Pancreas (tissue), 10 donors: ENCODE measurements at regions not wholly inside any gene's neighbourhood (a gene's known extent, or its start where the extent isn't known, plus 50 kb on each side); places are given as distances from the start of the nearest gene placed in this dataset.
"Not testable (repeated sequence)": the region's sequence is repeated elsewhere in the genome, so short reads cannot be mapped to it uniquely, and the experiment has no call there.

Source experiments
- ATAC-seq, 4 donors: fragments of 200-7000 bp; cut with Tn5 transposase; one replicate each; pipeline versions ENCODE4 v1.8.0 to v1.9.1; 2020; ENCODE audit warnings: mild to moderate bottlenecking in 4 of 4, moderate library complexity in 4 of 4
- DNase-seq, 6 donors: peaks; one replicate each; pipeline ENCODE4 v3.0.0-alpha.2; 2020
- FAIRE-seq: peaks from 2 replicates; lab custom pipeline; 2012; peaks lifted over from hg19 to GRCh38; lab: Jason Lieb, UNC
- H3K27ac ChIP-seq, 4 donors: fragments of 200-600 bp; sonication (generic); 1 replicate in 3 of 4; 2 replicates in 1 of 4; pipeline versions ENCODE4 v1.5.0 to v1.8.0; 2020
- H3K27me3 ChIP-seq, 4 donors: fragments of 200-600 bp; one replicate each; pipeline ENCODE4 v1.8.0; 2021
- H3K36me3 ChIP-seq, 3 donors: fragments of 200-600 bp; sonication (generic) in 1 of 3; one replicate each; pipeline versions ENCODE4 v1.5.0 to v1.8.0; 2020 to 2021
- H3K4me1 ChIP-seq, 3 donors: fragments of 200-600 bp; one replicate each; pipeline ENCODE4 v1.8.0; 2021
- H3K4me3 ChIP-seq, 4 donors: fragments of 200-600 bp; sonication (generic) in 2 of 4; one replicate each; pipeline versions ENCODE4 v1.5.0 to v1.8.0; 2020 to 2021
- H3K9me3 ChIP-seq, 4 donors: fragments of 200-600 bp; one replicate each; pipeline ENCODE4 v1.8.0; 2021
- WGBS, 2 donors: extraction: QIAGEN DNeasy Blood & Tissue Kit; methylation state at CpG; one replicate each; pipeline ENCODE4 v1.1.7; 2013; 5-methylcytosine and 5-hydroxymethylcytosine counted together
- intact Hi-C, 3 donors: fragments of 100-400 bp; cut with DNase I; formaldehyde crosslinking; loops; one replicate each; pipeline versions ENCODE4 v1.11.1 to v1.14.2; 2022
- TF ChIP-seq, protein P1 (sequence below), 4 donors: fragments of 200-600 bp; sonication (generic) in 3 of 4; IDR thresholded peaks; one replicate each; pipeline versions ENCODE4 v1.5.0 to v1.8.0; 2021; ENCODE audit warnings: antibody characterized with exemption in 4 of 4
- donor health status: healthy with polysubstance abuse.
- donor health status: DM: no; HTN: no; CAD: no; lungs with moderate emphysema.
- donor health status: DM: no; HTN: no; CAD: no.
- donor health status: control.
- donor health status: control.
- donor health status: Bipolar disorder and iron deficiency.
- donor health status: DM: yes; HTN: yes; CAD: no.
- donor health status: DM: no; HTN: no; CAD: no.
- donor health status: DM: no; HTN: no; CAD: no.
- donor health status: DM: yes; HTN: yes; CAD: no.

DNA sequence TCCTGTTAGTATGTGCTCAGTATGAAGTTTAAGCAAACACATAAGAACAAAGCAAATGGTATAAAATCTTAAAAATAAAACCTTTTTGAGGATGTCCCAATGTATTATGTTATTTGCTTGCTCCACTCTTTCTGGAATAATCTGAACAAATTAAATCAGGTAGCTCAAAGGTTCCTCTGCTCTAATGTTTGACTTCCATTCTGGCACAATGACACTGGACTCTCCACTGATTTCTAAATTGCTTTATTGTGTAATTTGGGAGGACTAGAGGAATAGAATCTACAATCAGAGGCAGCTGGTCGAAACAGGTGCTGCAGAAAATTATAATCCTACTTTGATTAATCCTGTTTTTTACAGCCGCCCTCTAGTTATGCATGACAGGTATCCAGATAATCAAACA is 523.7 kb upstream of the FOXG1 start:
- no peak for FAIRE-seq
- no peak overlapping the region for H3K27ac ChIP-seq
- no peak overlapping the region for H3K4me3 ChIP-seq
- intact Hi-C loops, result no loop called here
- WGBS, 2 donors, result 34 to 45% methylated on average over 2 of the region's 2 CpGs
- H3K36me3 ChIP-seq, result no peaks in the 10 kb centered on the region
- DNase-seq, result no peak
- TF ChIP-seq, protein P1, sequence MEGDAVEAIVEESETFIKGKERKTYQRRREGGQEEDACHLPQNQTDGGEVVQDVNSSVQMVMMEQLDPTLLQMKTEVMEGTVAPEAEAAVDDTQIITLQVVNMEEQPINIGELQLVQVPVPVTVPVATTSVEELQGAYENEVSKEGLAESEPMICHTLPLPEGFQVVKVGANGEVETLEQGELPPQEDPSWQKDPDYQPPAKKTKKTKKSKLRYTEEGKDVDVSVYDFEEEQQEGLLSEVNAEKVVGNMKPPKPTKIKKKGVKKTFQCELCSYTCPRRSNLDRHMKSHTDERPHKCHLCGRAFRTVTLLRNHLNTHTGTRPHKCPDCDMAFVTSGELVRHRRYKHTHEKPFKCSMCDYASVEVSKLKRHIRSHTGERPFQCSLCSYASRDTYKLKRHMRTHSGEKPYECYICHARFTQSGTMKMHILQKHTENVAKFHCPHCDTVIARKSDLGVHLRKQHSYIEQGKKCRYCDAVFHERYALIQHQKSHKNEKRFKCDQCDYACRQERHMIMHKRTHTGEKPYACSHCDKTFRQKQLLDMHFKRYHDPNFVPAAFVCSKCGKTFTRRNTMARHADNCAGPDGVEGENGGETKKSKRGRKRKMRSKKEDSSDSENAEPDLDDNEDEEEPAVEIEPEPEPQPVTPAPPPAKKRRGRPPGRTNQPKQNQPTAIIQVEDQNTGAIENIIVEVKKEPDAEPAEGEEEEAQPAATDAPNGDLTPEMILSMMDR (IDR thresholded peaks at IDR 0.05), result no peak
- H3K27me3 ChIP-seq, result no peaks in the 10 kb centered on the region
- ATAC-seq, result no peak
- no peaks in the 10 kb centered on the region for H3K4me1 ChIP-seq
- H3K9me3 ChIP-seq, result no peaks in the 10 kb centered on the region

DNA sequence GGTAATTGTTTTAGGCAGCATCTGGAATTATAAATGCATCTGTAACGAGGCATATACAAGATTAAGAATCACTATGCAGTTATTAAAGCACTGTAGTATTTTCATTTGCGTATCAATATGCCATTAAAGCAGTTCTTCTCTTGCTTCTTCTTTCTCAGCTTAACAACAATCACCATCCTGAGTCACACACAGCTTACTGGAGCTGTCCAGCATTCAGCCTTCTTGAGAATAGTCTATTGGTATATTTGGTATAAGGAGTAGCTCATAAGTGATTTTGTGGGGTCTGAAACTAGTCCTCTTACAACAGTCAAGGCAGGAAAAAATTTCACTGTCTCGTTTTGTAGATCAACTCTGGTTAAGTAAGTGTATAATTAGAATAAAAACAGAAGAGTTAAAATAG is 523.0 kb upstream of the FOXG1 start:
- intact Hi-C loops, result no loop called here
- FAIRE-seq, result no peak
- H3K36me3 ChIP-seq, result no peaks in the 10 kb centered on the region
- no peak for ATAC-seq
- no peaks in the 10 kb centered on the region for H3K27me3 ChIP-seq
- no peak overlapping the region for H3K27ac ChIP-seq
- WGBS, 2 donors, result 27 to 37% methylated on average over 3 of the region's 3 CpGs
- no peak for DNase-seq
- TF ChIP-seq, protein P1 (IDR thresholded peaks at IDR 0.05), result no peak
- H3K4me1 ChIP-seq, result no peaks in the 10 kb centered on the region
- no peak overlapping the region for H3K4me3 ChIP-seq
- no peaks in the 10 kb centered on the region for H3K9me3 ChIP-seq

- Histone ChIP-seq H3K27ac (no peak overlapping the region), H3K4me1 (no peaks in the 10 kb centered on the region), H3K27me3 (no peaks in the 10 kb centered on the region), H3K9me3 (no peaks in the 10 kb centered on the region), H3K36me3 (no peaks in the 10 kb centered on the region), H3K4me3 (no peak overlapping the region)
- FAIRE-seq, result no peak
- TF ChIP-seq, protein P1 (IDR thresholded peaks at IDR 0.05), result no peak
- intact Hi-C loops, result no loop called here
- no peak for ATAC-seq
- 3 to 14% methylated on average over 1 of the region's 1 CpG for WGBS, 2 donors
- no peak for DNase-seq
These were observed 521.4 kb upstream of the FOXG1 start for GRCh38 chr14:28245216-28245615.

DNA sequence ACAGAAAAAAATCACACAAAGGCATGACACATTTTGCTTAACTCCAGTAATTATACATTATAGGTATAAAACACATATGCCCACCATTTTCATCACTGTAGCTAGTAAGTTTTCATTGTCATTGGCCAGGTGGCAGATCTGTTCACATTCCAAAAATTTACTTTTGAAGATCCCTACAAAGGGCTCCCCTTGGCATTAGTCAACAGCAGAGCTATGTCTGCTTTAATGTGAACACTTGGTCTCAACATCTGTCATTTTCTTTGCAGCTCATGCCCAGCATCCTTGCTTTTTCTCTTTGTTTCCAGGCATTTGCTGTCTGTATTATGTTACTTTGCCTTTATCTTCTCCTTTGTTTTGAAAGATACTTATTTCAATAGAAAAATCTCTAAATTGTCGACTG is 519.1 kb upstream of the FOXG1 start:
- no peak overlapping the region for H3K27ac ChIP-seq
- H3K4me3 ChIP-seq, result no peak overlapping the region
- no peaks in the 10 kb centered on the region for H3K4me1 ChIP-seq
- TF ChIP-seq, protein P1 (IDR thresholded peaks at IDR 0.05), result no peak
- DNase-seq, result no peak
- intact Hi-C loops, result no loop called here
- H3K9me3 ChIP-seq, result no peaks in the 10 kb centered on the region
- no peaks in the 10 kb centered on the region for H3K36me3 ChIP-seq
- FAIRE-seq, result no peak
- ATAC-seq, result no peak
- H3K27me3 ChIP-seq, result no peaks in the 10 kb centered on the region
- WGBS, 2 donors, result 28 to 34% methylated on average over 1 of the region's 1 CpG

- ATAC-seq, result not testable (repeated sequence)
- WGBS, 2 donors, result 62 to 69% methylated on average over 3 of the region's 3 CpGs
These were observed 514.5 kb upstream of the FOXG1 start for GRCh38 chr14:28252124-28252523.

DNA sequence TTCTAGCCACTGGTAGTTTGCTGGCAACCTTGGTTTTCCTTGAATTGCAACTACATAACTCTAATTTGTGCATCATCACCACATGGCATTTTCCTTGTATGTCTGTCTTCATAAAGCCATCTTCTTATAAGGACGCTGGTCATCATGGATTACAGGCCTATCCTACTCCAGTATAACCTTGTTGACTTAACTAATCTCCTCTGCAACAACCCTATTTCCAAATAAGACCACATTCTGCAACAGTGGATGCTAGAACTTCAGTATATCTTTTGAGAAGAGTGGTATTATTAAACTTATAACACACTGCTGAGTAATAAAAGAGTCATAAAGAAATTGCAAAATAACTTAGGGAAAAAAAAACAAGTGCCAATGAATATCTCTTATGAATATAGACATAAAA is 511.8 kb upstream of the FOXG1 start:
- H3K9me3 ChIP-seq, result no peaks in the 10 kb centered on the region
- H3K4me1 ChIP-seq, result no peaks in the 10 kb centered on the region
- ATAC-seq (no peak), DNase-seq (no peak), FAIRE-seq (no peak)
- H3K27ac ChIP-seq, result no peak overlapping the region
- H3K27me3 ChIP-seq, result no peaks in the 10 kb centered on the region
- intact Hi-C loops, result no loop called here
- TF ChIP-seq, protein P1 (IDR thresholded peaks at IDR 0.05), result no peak
- no peak overlapping the region for H3K4me3 ChIP-seq
- H3K36me3 ChIP-seq, result no peaks in the 10 kb centered on the region
- 33 to 41% methylated on average over 1 of the region's 1 CpG for WGBS, 2 donors

More at GRCh38 chr14:28252124-28252523, 514.5 kb upstream of the FOXG1 start:
- DNase-seq, intact Hi-C loops, H3K4me1 ChIP-seq, H3K27me3 ChIP-seq, H3K27ac ChIP-seq, H3K4me3 ChIP-seq, FAIRE-seq, H3K9me3 ChIP-seq, H3K36me3 ChIP-seq: not testable (repeated sequence)
